ENCODE measurements at regions not wholly inside any gene's neighbourhood (a gene's known extent, or its start where the extent isn't known, plus 50 kb on each side); places are given as distances from the start of the nearest gene placed in this dataset.

- Histone ChIP-seq H3K27me3 (ENCODE audit: low read length) (no peaks in the 10 kb centered on the region), H3K79me2 (ENCODE audit: insufficient read depth, low read length) (no peaks in the 10 kb centered on the region), H3K36me3 (ENCODE audit: low read length) (no peaks in the 10 kb centered on the region), H3K4me3 (ENCODE audit: insufficient read depth, low read length, poor library complexity, severe bottlenecking) (no peak overlapping the region), H3F3A (ENCODE audit: insufficient read depth) (no peaks in the 10 kb centered on the region), H3K9me2 (replicated peaks; ENCODE audit: insufficient read depth, low read length) (no peaks in the 10 kb centered on the region), H2AFZ (ENCODE audit: low read depth, low read length, severe bottlenecking) (no peak overlapping the region), H4K20me1 (ENCODE audit: low read depth, low read length) (0 out of 2 replicates have a peak, but pooled peaks cover 2% of the 10 kb centered on the region), H3K27ac (ENCODE audit: low read depth, low read length) (no peak overlapping the region), H3K4me2 (ENCODE audit: low read depth, low read length, poor library complexity, severe bottlenecking) (no peak overlapping the region), H3K9me3 (ENCODE audit: insufficient read depth, low read length) (no peaks in the 10 kb centered on the region), H3K9ac (ENCODE audit: low read length) (no peak overlapping the region)
- TF ChIP-seq CTCF (IDR thresholded peaks at IDR 0.05; ENCODE audit: insufficient read depth, low read length, poor library complexity, severe bottlenecking), result no peak
- TF ChIP-seq EZH2phosphoT487 (conservative IDR thresholded peaks at IDR 0.05; ENCODE audit: low read length), result no peak
These were observed 375.7 kb downstream of the EIPR1 start for GRCh38 chr2:3001615-3002560.

- Histone ChIP-seq H3K27ac (ENCODE audit: low read depth, low read length) (no peak overlapping the region), H4K20me1 (ENCODE audit: low read depth, low read length) (0 out of 2 replicates have a peak, but pooled peaks cover 2% of the 10 kb centered on the region), H3F3A (ENCODE audit: insufficient read depth) (no peaks in the 10 kb centered on the region), H3K4me2 (ENCODE audit: low read depth, low read length, poor library complexity, severe bottlenecking) (no peak overlapping the region), H3K9ac (ENCODE audit: low read length) (no peak overlapping the region), H3K27me3 (ENCODE audit: low read length) (no peaks in the 10 kb centered on the region), H3K4me3 (ENCODE audit: insufficient read depth, low read length, poor library complexity, severe bottlenecking) (no peak overlapping the region), H3K79me2 (ENCODE audit: insufficient read depth, low read length) (no peaks in the 10 kb centered on the region), H2AFZ (ENCODE audit: low read depth, low read length, severe bottlenecking) (no peak overlapping the region), H3K36me3 (ENCODE audit: low read length) (no peaks in the 10 kb centered on the region), H3K9me3 (ENCODE audit: insufficient read depth, low read length) (no peaks in the 10 kb centered on the region), H3K9me2 (replicated peaks; ENCODE audit: insufficient read depth, low read length) (no peaks in the 10 kb centered on the region)
- TF ChIP-seq CTCF (IDR thresholded peaks at IDR 0.05; ENCODE audit: insufficient read depth, low read length, poor library complexity, severe bottlenecking) (no peak), EZH2phosphoT487 (conservative IDR thresholded peaks at IDR 0.05; ENCODE audit: low read length) (no peak)
These were observed 376.6 kb downstream of the EIPR1 start for GRCh38 chr2:3000968-3001367.

- H3K9me3 ChIP-seq (ENCODE audit: insufficient read depth, low read length), result no peaks in the 10 kb centered on the region
- H2AFZ ChIP-seq (ENCODE audit: low read depth, low read length, severe bottlenecking), result no peak overlapping the region
- H3K4me2 ChIP-seq (ENCODE audit: low read depth, low read length, poor library complexity, severe bottlenecking), result no peak overlapping the region
- no peak overlapping the region for H3K9ac ChIP-seq (ENCODE audit: low read length)
- no peaks in the 10 kb centered on the region for H3K9me2 ChIP-seq (replicated peaks; ENCODE audit: insufficient read depth, low read length)
- TF ChIP-seq EZH2phosphoT487 (conservative IDR thresholded peaks at IDR 0.05; ENCODE audit: low read length) (no peak), CTCF (IDR thresholded peaks at IDR 0.05; ENCODE audit: insufficient read depth, low read length, poor library complexity, severe bottlenecking) (no peak)
- H3F3A ChIP-seq (ENCODE audit: insufficient read depth), result no peaks in the 10 kb centered on the region
- H3K4me3 ChIP-seq (ENCODE audit: insufficient read depth, low read length, poor library complexity, severe bottlenecking), result no peak overlapping the region
- 0 out of 2 replicates have a peak, but pooled peaks cover 2% of the 10 kb centered on the region for H4K20me1 ChIP-seq (ENCODE audit: low read depth, low read length)
- H3K79me2 ChIP-seq (ENCODE audit: insufficient read depth, low read length), result no peaks in the 10 kb centered on the region
- H3K36me3 ChIP-seq (ENCODE audit: low read length), result no peaks in the 10 kb centered on the region
- no peaks in the 10 kb centered on the region for H3K27me3 ChIP-seq (ENCODE audit: low read length)
- H3K27ac ChIP-seq (ENCODE audit: low read depth, low read length), result no peak overlapping the region
These were observed 377.5 kb downstream of the EIPR1 start for GRCh38 chr2:3000125-3000524.

Measured in SU-DHL-6 (cell line).